HPDE6-E6E7 (cell line): ENCODE measurements at regions not wholly inside any gene's neighbourhood (a gene's known extent, or its start where the extent isn't known, plus 50 kb on each side); places are given as distances from the start of the nearest gene placed in this dataset.
"Not testable (repeated sequence)": the region's sequence is repeated elsewhere in the genome, so short reads cannot be mapped to it uniquely, and the experiment has no call there.

Experiments used
- DNase-seq: peaks from one replicate; pipeline ENCODE4 v3.0.0; 2011; ENCODE audit warnings: missing footprints; ENCODE audit errors: extremely low spot score

DNA sequence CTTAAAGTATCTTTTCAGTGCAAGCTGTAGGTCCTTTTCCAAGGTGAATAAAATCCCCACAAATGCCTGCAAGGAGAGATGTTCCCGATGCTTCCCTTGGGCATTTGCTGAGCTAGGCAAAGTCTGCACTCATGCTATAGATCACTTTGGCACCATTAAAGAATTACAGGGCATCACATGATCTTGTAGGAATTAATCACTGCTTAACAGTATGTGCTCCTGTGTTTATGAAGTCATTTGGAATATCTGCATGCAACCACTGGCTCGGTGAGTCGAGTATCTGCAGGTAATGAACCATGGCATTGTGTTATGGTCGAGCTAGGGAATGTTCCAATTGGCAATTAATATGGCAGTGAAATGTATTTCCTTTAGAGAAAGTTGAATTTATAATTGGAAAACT, 615.1 kb downstream of the TLE1 start:
- no peak for DNase-seq

DNA sequence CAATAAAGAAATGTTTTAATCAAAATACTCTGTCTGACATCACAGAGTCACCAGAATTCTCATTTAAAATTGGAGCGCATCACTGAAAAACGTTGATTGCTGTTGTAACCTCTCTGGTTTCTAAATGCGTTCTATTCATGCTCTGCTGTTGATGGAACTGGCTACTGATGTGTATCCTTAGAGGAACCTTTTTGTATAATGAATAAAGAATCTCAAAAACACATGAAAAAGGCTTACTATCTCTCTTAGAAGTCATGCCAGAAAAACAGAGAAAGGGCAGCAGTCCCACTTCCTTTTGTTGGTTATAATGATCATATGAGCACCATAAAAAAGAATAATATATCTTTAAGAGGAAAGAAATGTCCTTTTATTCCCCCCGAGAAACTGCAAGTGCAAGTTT, 615.5 kb downstream of the TLE1 start:
- DNase-seq = no peak

DNA sequence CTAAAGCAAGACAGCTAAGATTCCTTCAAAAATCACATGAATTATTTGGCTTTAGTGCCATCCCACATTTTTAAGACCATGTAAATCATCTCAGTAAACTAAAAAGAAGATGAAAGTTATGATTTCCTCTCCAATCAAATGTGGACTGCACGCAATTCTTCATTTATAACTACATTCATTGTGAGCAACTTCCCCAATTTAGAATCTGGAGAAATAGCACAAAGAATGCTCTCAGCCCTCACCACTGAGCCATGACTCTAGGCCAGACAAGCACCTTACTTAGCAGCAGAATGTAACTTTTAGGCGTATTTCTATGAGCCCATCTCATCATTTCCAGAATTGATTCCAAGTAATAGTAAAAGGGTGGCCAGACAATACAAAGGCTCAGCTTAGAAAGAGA, 616.6 kb downstream of the TLE1 start:
- no peak for DNase-seq

DNA sequence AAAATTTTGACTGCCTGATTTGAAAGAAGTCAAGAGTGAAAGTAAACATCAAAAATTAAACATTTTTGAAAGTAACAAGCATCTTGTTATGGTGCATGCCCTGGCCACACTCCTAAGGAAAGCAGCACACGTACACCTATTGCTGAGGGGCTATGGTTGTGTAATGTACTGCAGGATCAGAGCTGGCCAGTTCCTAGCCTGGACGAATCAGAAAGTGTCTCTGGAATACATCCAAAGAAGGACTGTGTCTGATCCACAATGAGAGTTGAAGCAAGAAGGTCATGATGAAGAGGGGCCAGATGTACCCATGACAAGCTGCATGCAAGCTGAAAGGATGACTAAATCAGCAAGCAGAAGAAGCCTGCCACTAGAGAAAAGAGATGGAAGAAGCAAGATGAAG, 618.2 kb downstream of the TLE1 start:
- no peak for DNase-seq

DNA sequence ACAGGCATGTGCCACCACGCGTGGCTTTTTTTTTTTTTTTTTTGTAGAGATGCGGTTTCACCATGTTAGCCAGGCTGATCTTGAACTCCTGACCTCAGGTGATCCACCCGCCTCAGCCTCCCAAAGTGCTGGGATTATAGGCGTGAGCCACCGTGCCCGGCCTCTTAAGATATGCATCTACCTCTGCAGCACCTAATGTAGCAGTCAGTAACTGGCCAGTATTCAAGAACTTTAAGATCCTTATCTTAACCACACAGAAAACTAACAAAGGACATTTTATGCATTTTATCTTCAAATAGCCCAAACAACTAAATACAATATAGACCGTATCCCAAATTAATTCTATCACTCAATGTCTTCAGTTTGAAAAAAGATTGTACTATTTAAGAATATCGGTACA, 618.7 kb downstream of the TLE1 start:
- no peak for DNase-seq

DNA sequence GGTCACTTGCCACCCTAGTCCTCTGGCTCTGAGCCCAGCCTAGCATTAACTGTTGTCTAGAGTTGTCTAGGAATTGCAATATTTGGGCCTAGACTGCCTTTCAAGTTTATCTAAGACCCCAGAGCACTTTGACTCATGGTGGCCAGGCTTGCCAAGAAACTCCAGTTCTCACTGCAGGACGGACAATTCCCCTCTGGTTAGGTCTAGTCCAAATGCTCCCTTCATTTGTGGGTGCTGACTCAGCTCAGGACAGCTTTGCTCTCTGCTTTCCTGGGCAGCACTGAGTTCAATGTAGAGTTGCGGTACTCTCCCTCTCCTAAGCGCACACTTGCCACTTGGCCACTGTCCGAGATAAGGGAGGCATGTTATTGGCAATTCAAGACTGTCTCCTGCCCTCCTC, 619.4 kb downstream of the TLE1 start:
- DNase-seq = no peak

DNA sequence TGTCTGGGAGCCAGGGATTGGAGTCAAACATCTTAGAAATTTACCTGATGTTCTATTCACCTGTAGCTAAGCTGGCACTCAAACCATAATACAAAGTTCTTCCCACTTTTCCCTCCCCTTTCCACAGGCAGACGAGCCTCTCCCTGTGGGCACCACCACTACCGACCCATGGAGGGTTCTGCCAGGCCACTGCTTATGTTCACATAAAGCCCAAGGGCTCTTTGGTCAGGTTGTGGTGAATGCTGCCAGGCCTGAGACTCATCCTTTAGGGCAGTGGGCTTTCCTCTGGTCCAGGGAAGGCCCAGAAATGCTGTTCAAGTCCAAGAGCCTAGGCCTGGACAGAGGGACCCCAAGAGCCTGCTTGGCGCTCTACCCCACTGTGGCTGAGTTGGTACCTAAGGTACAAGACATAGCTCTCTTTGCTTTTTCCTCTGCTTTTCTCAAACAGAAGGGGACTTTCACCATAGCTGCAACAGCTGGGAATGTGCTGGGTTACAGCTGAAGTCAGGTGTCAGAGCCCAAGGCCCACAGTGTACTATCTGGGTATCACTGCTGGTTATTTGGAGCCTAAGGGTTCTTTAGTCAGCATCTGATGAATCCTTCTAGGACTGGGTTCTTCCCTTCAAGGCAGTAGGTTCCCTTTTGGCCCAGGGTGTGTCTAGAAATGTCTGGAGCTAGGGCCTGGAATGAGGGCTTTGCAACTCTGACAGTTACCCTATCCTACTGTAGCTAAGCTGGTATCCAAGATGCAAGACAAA, 620.1 kb downstream of the TLE1 start:
- no peak for DNase-seq

DNA sequence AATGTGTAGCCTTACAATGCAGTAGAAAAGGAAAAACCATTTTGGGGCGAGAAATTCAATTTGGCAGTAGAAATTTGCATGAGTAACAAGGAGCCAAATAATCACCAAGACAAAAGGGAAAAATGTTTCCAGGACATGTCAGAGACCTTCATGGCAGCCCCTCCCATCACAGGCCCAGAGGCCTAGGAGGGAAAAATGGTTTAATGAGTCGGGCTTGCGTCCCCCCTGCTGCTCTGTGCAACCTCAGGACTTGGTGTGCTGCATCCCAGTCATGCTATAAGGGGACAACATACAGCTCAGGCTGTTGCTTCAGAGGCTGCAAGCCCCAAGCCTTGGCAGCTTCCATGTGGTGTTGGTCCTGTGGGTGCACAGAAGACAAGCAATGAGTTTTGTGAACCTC, 626.4 kb downstream of the TLE1 start:
- DNase-seq = not testable (repeated sequence)

DNA sequence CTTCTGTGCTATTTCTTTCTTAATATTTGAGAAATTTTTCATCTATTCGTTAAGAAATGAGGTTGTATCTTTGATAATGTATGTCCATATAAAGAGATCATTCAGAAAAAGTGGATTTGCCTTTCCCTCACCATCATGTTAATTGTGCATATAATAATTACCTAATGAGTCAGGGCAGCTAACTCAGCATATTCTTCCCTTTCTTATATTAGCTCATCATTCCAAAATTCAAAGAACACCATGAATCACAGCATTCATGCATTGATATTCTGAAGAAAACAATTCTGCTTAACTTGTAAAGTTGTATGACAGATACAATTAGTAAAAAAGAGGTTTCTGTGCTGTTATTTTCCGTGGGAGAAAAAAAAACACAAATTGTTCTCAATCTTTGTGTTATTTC, 630.6 kb downstream of the TLE1 start:
- DNase-seq = no peak

DNA sequence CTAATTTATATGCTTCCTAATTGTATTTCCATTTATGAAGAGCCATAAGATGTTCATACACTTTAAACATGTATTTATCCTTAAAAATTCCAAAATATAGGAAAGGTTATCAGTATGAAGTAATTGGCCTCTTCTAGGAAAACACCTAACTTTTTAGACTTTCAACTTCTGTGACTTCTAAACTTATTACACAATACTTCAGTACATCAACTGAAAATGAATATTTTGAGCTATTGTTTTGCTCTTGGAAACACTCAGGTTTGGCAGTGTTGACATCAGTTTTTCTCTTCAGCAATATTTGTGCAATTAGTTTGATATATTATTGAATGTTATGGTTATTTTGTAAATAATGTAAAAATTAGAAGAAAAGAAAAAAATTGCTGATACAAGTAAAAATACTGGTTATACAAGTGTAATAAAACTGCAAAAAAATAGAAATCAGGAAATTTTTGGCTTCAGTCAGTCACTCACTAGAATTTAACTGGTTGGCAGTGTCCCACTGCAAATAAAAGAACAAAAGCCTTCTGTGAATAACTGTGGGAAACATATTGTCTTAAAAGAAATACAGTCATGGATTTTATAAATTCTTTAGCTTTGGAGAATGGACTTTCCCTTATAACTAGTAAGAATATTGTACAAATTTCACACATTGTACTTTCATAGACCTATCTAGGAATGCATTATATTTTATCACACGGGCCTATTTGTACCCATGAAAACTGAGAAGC, 635.9 kb downstream of the TLE1 start:
- DNase-seq = no peak

DNA sequence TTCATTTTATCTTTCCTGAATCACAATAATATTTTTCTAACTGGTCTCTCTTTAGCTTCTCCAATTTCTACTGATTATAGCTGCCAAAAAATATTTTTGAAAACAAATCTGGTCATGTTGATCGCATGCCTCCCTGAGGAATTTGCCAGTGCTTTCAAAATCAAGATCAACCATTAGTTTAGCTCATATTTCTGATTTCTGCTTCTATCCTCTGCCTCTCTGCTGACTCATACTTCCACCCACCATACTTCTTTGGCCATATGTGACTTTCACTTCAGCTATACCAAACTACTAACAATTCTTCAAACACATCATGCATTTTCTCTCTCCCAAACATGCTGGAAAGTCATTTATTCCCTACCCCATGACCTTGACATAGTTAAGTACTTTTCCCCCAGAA, 636.5 kb downstream of the TLE1 start:
- DNase-seq = no peak

DNA sequence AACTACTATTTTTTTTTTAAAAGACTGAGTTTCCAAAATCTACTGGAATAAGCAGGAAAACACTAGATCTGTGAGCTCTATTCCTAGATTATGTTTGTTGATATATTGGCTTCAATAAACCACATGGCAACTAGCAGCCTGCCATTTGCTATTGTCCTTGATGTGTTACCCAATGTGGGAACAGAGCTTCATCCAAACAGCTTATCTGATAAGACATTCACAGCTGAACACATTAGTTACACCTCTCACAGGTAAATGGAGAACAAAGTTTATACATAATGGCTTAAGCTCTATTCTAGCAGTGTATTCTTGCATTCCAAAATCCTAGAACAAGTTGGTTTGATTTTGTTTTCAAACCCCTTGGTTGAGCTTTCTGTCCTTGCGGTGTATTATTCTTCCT, 642.1 kb downstream of the TLE1 start:
- no peak for DNase-seq

DNA sequence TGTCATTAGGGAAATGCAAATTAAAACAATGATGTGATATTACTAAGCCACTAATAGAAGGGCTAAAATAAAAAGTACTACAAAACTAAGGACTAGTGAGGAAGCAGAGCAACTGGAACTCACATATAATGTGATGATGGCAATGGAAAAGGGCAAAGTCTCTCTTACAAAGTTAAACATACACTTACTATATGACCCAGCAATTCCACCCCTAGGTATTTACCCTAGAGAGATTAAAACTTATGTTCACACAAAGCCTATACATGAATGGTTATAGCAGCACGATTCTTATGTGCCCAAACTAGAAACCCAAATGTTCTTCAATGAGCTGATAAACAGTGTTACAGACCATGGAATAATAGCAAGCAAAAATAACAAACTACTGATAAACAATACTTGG, 643.7 kb downstream of the TLE1 start:
- DNase-seq = no peak

DNA sequence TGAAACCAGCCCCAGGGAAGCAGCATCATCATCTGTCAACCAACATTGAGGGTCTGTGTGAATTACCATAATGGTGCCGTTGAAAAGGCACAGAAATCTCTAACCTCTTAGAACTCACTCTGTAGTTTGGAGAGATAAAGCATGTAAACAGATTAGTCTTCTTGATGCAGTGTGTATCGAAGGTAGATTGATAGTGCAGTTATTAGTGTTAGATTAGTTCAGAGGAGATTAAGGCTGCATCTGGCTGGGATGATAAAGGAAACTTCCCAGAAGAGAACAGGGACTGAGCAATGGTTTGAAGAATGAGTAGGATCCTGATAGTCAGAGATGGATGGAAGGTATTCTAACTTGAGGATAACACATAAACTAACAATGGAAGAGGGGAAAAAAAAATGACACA, 651.5 kb downstream of the TLE1 start:
- no peak for DNase-seq

DNA sequence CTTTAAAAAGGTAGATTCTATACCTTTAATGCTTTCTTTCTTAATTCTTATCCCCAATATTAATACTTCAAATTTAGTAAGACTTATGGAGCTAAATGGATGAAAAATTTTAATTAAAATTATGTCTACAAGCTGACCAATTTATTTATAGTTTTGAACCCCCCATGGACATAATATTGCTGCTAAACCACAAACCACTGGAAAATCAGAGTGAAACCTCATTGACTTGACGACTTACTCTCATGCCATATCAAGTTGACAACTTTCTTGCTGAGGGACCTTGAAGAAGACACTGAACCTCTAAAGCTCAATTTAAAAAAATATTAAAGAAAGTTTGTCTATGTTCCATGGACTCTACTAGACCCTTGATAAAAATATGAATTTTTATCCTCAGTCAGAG, 653.7 kb downstream of the TLE1 start:
- DNase-seq = no peak

DNA sequence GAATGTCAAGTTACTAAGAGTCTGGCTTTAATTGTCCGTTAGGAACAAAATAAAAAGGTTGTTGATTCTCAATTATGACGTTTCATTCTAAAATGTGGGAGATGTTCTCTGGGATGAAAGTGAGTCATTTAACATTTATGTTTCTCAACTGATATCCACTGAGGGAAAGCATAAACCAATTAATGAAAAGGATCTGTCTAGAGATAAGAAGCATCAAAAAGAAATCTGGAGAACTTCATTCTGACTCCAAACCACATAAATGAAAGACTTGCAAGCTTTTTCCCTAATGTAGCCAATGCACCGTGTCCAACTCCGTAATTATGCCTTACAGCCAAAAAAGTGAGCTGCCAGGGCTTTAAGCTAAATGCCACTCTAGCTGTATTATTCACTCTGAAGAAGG, 654.2 kb downstream of the TLE1 start:
- no peak for DNase-seq

DNA sequence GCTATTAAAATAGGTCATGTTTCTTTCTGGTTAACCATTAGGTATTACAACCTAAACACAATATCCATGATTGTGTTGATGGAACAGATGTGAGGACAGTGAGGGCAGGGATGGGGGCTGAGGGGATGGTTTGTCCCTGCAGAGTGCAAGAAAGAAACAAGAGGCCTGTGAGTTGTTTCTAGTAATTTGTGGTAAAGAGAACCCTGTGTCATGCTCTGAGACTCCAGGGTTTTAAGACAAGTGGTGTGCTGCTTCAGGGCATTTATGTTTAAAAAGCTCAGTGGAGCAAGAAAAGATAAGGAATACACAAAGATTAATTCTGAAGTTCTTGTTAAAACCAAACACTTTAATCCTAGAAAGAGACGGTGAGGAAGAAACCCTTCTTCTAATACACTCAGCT, 656.5 kb downstream of the TLE1 start:
- DNase-seq = no peak

DNA sequence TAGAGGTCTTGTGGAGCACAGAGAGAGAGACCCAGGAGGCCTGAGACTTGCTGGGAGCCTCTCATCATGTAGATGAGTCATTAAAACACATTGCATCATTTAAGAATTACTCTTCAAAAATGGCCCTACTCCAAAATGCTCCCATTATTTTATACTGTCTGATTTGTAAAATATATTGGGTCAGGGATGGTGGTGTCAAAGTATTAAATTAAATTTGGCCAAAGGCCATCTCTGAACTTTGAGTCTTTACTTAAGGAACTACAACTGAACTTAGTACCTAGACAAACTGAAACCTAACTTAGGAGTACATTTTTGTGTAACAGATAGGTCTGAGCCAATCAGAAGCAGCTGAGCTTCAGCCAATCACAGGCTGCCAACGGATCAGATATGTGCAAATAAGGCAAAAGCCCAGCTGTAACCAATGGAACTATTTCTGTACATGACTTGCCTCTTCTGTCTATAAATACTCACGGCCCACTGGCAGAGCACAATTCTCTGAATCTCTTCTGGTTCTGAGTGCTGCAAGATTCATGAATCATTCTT, 657.2 kb downstream of the TLE1 start:
- DNase-seq = peak; percentile 46

DNA sequence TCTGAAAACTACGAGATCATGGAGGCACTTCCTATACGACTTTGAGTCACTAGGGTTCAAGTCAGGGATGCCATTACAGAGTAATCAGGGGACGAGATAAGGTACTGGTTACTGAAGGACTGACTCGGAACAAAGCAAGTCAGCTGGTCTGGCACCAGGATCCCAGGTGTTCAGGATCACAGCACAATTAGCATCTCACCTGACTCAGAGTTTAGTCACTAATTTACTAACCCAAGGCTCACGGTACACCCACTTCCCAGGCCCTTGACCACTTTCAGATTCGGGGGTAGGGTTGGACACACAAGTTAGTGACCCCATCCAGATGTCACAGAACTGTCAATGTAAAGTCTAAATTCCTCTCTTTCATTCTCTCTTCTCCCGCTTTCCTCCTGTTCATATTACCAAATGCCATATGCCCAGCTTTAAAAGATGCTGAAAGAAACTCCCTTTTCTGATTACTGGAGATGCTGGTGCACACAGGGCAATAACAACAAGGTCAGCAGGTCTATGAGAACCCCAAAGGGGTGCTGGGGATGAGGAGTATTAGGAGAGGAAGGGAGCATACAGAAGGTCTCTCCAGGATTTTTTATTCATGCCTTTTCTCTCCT, 657.8 kb downstream of the TLE1 start:
- DNase-seq = peak; percentile 20

DNA sequence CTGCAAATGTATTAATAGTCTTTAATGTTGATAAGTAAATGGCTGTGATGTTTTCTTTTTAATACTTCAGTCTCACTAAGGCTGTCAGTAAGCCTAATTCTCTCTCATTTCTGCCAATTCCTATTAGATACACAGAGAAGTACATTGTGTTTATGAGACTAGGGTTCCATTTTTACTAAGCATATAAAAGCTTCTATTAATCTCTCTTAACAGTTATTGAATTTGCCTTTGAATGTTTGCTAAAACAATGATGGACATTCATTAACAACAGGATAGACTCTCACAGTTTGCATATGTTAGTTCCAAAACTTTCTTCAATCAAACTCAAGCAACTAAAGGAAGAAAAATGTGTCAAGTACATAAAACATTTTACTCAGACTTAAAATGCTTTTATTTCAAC, 659.3 kb downstream of the TLE1 start:
- DNase-seq = no peak

DNA sequence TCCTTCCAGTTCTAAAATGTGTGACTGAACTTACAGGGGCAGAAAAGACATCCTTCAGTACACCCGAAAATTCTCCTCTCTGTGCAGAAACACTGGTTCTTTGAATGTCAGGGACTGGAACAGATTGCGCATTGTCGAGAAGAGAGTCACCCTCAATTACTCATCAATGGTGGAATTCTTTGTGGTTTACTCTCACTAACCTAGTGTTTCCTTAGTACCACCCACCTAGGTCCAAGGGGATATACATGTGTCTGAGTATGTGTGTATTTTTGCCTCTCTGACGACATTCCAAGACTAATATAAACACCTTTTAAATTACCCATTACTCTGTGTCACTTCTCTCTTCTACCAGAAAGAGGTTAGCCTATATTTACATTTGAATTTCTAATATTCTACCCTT, 660.8 kb downstream of the TLE1 start:
- peak; percentile 73 for DNase-seq

DNA sequence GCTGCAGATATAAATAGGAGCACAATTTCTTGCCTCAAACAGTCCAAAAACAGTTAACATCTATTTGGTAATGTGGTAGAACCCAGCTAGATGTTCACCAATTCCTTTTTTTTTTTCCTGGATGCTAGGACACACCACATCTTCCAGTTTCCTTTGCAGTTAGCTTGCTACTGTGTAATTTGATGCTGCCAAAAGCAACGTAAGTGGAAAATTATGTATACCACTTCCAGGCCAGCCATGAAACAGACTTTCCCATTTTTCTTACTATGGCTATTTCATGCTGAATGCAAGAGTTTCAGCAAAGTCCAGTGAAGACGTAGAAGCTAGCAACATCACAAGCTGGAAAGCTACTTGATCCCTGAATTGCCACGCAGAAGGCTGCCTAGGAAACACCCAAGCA, 667.2 kb downstream of the TLE1 start:
- DNase-seq = no peak

DNA sequence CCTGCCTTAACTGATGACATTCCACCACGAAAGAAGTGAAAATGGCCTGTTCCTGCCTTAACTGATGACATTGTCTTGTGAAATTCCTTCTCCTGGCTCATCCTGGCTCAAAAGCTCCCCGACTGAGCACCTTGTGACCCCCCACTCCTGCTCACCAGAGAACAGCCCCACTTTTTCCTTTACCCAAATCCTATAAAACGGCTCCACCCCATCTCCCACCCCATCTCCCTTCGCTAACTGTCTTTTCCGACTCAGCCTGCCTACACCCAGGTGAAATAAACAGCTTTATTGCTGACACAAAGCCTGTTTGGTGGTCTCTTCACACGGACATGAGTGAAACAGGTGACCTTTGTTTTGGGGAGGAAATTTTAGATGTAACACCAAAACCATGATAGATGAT, 674.4 kb downstream of the TLE1 start:
- not testable (repeated sequence) for DNase-seq
